Trophoblast cell (in vitro differentiated cells and primary cell): ENCODE measurements at regions not wholly inside any gene's neighbourhood (a gene's known extent, or its start where the extent isn't known, plus 50 kb on each side); places are given as distances from the start of the nearest gene placed in this dataset.

Experiments used
- DNase-seq, 2 donors: peaks; one replicate each; pipeline ENCODE4 v3.0.0-alpha.2; 2016
- H2AFZ ChIP-seq: 2 replicates; pipeline ENCODE4 v1.6.1; 2013; ENCODE audit warnings: low read length, moderate library complexity, mild to moderate bottlenecking; ENCODE audit not compliant: insufficient read depth, poor library complexity
- H2AK5ac ChIP-seq: 2 replicates; pipeline ENCODE4 v1.6.1; 2013; ENCODE audit warnings: mild to moderate bottlenecking, low read length
- H2BK120ac ChIP-seq: 2 replicates; pipeline ENCODE4 v1.6.1; 2013; ENCODE audit warnings: low read length, mild to moderate bottlenecking, moderate library complexity; ENCODE audit not compliant: insufficient read depth, poor library complexity
- H2BK12ac ChIP-seq: 2 replicates; pipeline ENCODE4 v1.6.1; 2013; ENCODE audit warnings: mild to moderate bottlenecking, low read length, moderate library complexity
- H2BK5ac ChIP-seq: 2 replicates; pipeline ENCODE4 v1.6.1; 2013; ENCODE audit warnings: low read length, low read depth, moderate library complexity, mild to moderate bottlenecking; ENCODE audit not compliant: poor library complexity
- H3K14ac ChIP-seq: 2 replicates; pipeline ENCODE4 v1.6.1; 2013; ENCODE audit warnings: mild to moderate bottlenecking, low read length
- H3K18ac ChIP-seq: 2 replicates; pipeline ENCODE4 v1.6.1; 2013; ENCODE audit warnings: mild to moderate bottlenecking, low read length
- H3K23ac ChIP-seq: 2 replicates; pipeline ENCODE4 v1.6.1; 2013; ENCODE audit warnings: low read length
- H3K27ac ChIP-seq: 2 replicates; pipeline ENCODE4 v1.5.1; 2013; ENCODE audit warnings: low read depth, mild to moderate bottlenecking, inconsistent platforms, low read length, moderate library complexity
- H3K27me3 ChIP-seq: 2 replicates; pipeline ENCODE4 v1.6.1; 2013; ENCODE audit warnings: inconsistent platforms, mild to moderate bottlenecking, low read length, moderate library complexity; ENCODE audit not compliant: insufficient read depth
- H3K36me3 ChIP-seq, 2 experiments: 1 replicate in 1 of 2; 2 replicates in 1 of 2; pipeline ENCODE4 v1.6.1; 2013; ENCODE audit warnings: low read length in 2 of 2, mild to moderate bottlenecking in 2 of 2, moderate library complexity in 1 of 2; ENCODE audit not compliant: insufficient read depth in 2 of 2, control insufficient read depth in 1 of 2
- H3K4ac ChIP-seq: 2 replicates; pipeline ENCODE4 v1.6.1; 2013; ENCODE audit warnings: low read depth, mild to moderate bottlenecking, low read length, moderate library complexity
- H3K4me1 ChIP-seq, 2 experiments: 1 replicate in 1 of 2; 2 replicates in 1 of 2; pipeline ENCODE4 v1.6.1; 2013; ENCODE audit warnings: low read length in 2 of 2, mild to moderate bottlenecking in 2 of 2, moderate library complexity in 1 of 2; ENCODE audit not compliant: insufficient read depth in 2 of 2, control insufficient read depth in 1 of 2
- H3K4me2 ChIP-seq: 2 replicates; pipeline ENCODE4 v1.6.1; 2013; ENCODE audit warnings: inconsistent platforms, mild to moderate bottlenecking, low read length, moderate library complexity
- H3K4me3 ChIP-seq: 2 replicates; pipeline ENCODE4 v1.5.1; 2013; ENCODE audit warnings: mild to moderate bottlenecking, low read depth, low read length, inconsistent platforms
- H3K79me1 ChIP-seq: one replicate; pipeline ENCODE4 v1.6.1; 2013; ENCODE audit warnings: low read length
- H3K79me2 ChIP-seq: 2 replicates; pipeline ENCODE4 v1.6.1; 2013; ENCODE audit warnings: low read length, mild to moderate bottlenecking; ENCODE audit not compliant: control insufficient read depth, insufficient read depth, poor library complexity
- H3K9ac ChIP-seq: 2 replicates; pipeline ENCODE4 v1.6.1; 2013; ENCODE audit warnings: mild to moderate bottlenecking, low read length
- H3K9me3 ChIP-seq: 2 replicates; pipeline ENCODE4 v1.6.1; 2013; ENCODE audit warnings: low read depth, mild to moderate bottlenecking, control low read depth, inconsistent platforms, low read length; ENCODE audit not compliant: insufficient read depth
- H4K12ac ChIP-seq: 2 replicates; pipeline ENCODE4 v1.6.1; 2013; ENCODE audit warnings: low read depth, mild to moderate bottlenecking, low read length, moderate library complexity
- H4K8ac ChIP-seq: 2 replicates; pipeline ENCODE4 v1.6.1; 2013; ENCODE audit warnings: low read depth, mild to moderate bottlenecking, low read length, moderate library complexity
- H4K91ac ChIP-seq: one replicate; pipeline ENCODE4 v1.6.1; 2013; ENCODE audit warnings: low read depth, mild to moderate bottlenecking, low read length, moderate library complexity
- WGBS: extraction: QIAGEN DNeasy Blood & Tissue Kit; methylation state at CpG from one replicate; pipeline ENCODE4 v1.1.7; 2013; ENCODE audit warnings: missing lambda C conversion rate; ENCODE audit not compliant: insufficient read length, insufficient coverage; ENCODE audit errors: extremely low coverage; 5-methylcytosine and 5-hydroxymethylcytosine counted together

- H3K9ac ChIP-seq: no peak overlapping the region
- no peak overlapping the region for H3K4ac ChIP-seq
- H3K79me1 ChIP-seq: no peaks in the 10 kb centered on the region
- H4K8ac ChIP-seq: no peak overlapping the region
- no peak overlapping the region for H3K4me2 ChIP-seq
- no peak overlapping the region for H3K14ac ChIP-seq
- no peak overlapping the region for H2BK5ac ChIP-seq
- no peak overlapping the region for H2BK120ac ChIP-seq
- no peaks in the 10 kb centered on the region for H3K36me3 ChIP-seq
- H3K27me3 ChIP-seq: no peaks in the 10 kb centered on the region
- no peak overlapping the region for H2BK12ac ChIP-seq
- H4K91ac ChIP-seq: no peak overlapping the region
- no peak overlapping the region for H4K12ac ChIP-seq
- no peak overlapping the region for H3K4me3 ChIP-seq
- peaks cover 3% of the 10 kb centered on the region for H3K9me3 ChIP-seq
- no peaks in the 10 kb centered on the region for H3K4me1 ChIP-seq
- no peak overlapping the region for H3K18ac ChIP-seq
- no peaks in the 10 kb centered on the region for H3K79me2 ChIP-seq
- DNase-seq: no peak
- no CpG with 5 or more reads among the region's 4 CpGs for WGBS
- no peak overlapping the region for H2AK5ac ChIP-seq
- no peak overlapping the region for H3K27ac ChIP-seq
- no peak overlapping the region for H3K23ac ChIP-seq
- no peak overlapping the region for H2AFZ ChIP-seq
Measured at GRCh38 chr1:14462851-14463250, 135.6 kb upstream of the KAZN start.

- Histone ChIP-seq H3K4me1 (no peaks in the 10 kb centered on the region), H2BK120ac (no peak overlapping the region), H3K14ac (no peak overlapping the region), H3K9me3 (no peaks in the 10 kb centered on the region), H3K9ac (no peak overlapping the region), H3K79me2 (no peaks in the 10 kb centered on the region), H3K36me3 (no peaks in the 10 kb centered on the region), H2BK5ac (no peak overlapping the region), H3K4me2 (no peak overlapping the region), H2AFZ (no peak overlapping the region), H4K12ac (no peak overlapping the region), H2AK5ac (no peak overlapping the region), H3K4ac (no peak overlapping the region), H3K18ac (no peak overlapping the region), H2BK12ac (no peak overlapping the region), H3K27me3 (no peaks in the 10 kb centered on the region), H3K4me3 (no peak overlapping the region), H3K23ac (no peak overlapping the region), H3K79me1 (no peaks in the 10 kb centered on the region), H3K27ac (no peak overlapping the region), H4K8ac (no peak overlapping the region), H4K91ac (no peak overlapping the region)
- DNase-seq: peak; percentile 49 to 76
- no CpG with 5 or more reads among the region's 4 CpGs for WGBS
Measured at GRCh38 chr1:14466006-14466405, 132.5 kb upstream of the KAZN start.

GRCh38 chr1:14467112-14467511 lies 131.4 kb upstream of the KAZN start:
- Histone ChIP-seq H2BK5ac (no peak overlapping the region), H3K36me3 (no peaks in the 10 kb centered on the region), H3K14ac (no peak overlapping the region), H3K4me1 (no peaks in the 10 kb centered on the region), H3K4me2 (no peak overlapping the region), H3K9ac (no peak overlapping the region), H3K27me3 (no peaks in the 10 kb centered on the region), H4K91ac (no peak overlapping the region), H3K23ac (no peak overlapping the region), H3K79me2 (no peaks in the 10 kb centered on the region), H3K79me1 (no peaks in the 10 kb centered on the region), H3K4ac (no peak overlapping the region), H4K8ac (no peak overlapping the region), H2AK5ac (no peak overlapping the region), H2BK12ac (no peak overlapping the region), H3K27ac (no peak overlapping the region), H4K12ac (no peak overlapping the region), H3K9me3 (no peaks in the 10 kb centered on the region), H2AFZ (no peak overlapping the region), H2BK120ac (no peak overlapping the region), H3K4me3 (no peak overlapping the region), H3K18ac (no peak overlapping the region)
- DNase-seq: no peak
- WGBS: no CpG with 5 or more reads among the region's 1 CpG

- Histone ChIP-seq H3K4me1 (no peaks in the 10 kb centered on the region), H4K12ac (no peak overlapping the region), H3K4ac (no peak overlapping the region), H2BK12ac (no peak overlapping the region), H2AK5ac (no peak overlapping the region), H2BK5ac (no peak overlapping the region), H4K8ac (no peak overlapping the region), H2BK120ac (no peak overlapping the region), H3K79me2 (no peaks in the 10 kb centered on the region), H3K9me3 (no peaks in the 10 kb centered on the region), H3K36me3 (no peaks in the 10 kb centered on the region), H3K4me3 (no peak overlapping the region), H3K79me1 (no peaks in the 10 kb centered on the region), H4K91ac (no peak overlapping the region), H3K18ac (no peak overlapping the region), H3K4me2 (no peak overlapping the region), H2AFZ (no peak overlapping the region), H3K23ac (no peak overlapping the region), H3K27ac (no peak overlapping the region), H3K9ac (no peak overlapping the region), H3K14ac (no peak overlapping the region), H3K27me3 (no peaks in the 10 kb centered on the region)
- DNase-seq: no peak
- WGBS: no CpG with 5 or more reads among the region's 7 CpGs
Measured at GRCh38 chr1:14468751-14469150, 129.7 kb upstream of the KAZN start.
